ENCODE measurements at regions not wholly inside any gene's neighbourhood (a gene's known extent, or its start where the extent isn't known, plus 50 kb on each side); places are given as distances from the start of the nearest gene placed in this dataset.

GRCh38 chr21:39114871-39115575 lies 68.2 kb downstream of the PSMG1 start:
- no peak for TF ChIP-seq POLR2A (IDR thresholded peaks at IDR 0.05)
- TF ChIP-seq, protein P1, sequence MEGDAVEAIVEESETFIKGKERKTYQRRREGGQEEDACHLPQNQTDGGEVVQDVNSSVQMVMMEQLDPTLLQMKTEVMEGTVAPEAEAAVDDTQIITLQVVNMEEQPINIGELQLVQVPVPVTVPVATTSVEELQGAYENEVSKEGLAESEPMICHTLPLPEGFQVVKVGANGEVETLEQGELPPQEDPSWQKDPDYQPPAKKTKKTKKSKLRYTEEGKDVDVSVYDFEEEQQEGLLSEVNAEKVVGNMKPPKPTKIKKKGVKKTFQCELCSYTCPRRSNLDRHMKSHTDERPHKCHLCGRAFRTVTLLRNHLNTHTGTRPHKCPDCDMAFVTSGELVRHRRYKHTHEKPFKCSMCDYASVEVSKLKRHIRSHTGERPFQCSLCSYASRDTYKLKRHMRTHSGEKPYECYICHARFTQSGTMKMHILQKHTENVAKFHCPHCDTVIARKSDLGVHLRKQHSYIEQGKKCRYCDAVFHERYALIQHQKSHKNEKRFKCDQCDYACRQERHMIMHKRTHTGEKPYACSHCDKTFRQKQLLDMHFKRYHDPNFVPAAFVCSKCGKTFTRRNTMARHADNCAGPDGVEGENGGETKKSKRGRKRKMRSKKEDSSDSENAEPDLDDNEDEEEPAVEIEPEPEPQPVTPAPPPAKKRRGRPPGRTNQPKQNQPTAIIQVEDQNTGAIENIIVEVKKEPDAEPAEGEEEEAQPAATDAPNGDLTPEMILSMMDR (IDR thresholded peaks at IDR 0.05), result no peak
- DNase-seq (ENCODE audit: low spot score in 2 of 2), result peak in 1 of 2 donors; percentile 83
- WGBS, 2 donors, result 43 to 58% methylated on average over 10 to 11 of the region's 11 CpGs
- H3K4me3 ChIP-seq (ENCODE audit: low read depth, poor library complexity, severe bottlenecking), result no peak overlapping the region
- intact Hi-C loops (cut with DNase I; ENCODE audit: low total_unique reads), result no loop called here

- DNase-seq (ENCODE audit: low spot score in 2 of 2), result no peak
- WGBS, 2 donors, result 37 to 63% methylated on average over 6 of the region's 6 CpGs
- H3K4me3 ChIP-seq (ENCODE audit: low read depth, poor library complexity, severe bottlenecking), result no peak overlapping the region
- TF ChIP-seq, protein P1 (IDR thresholded peaks at IDR 0.05), result no peak
- no peak for TF ChIP-seq POLR2A (IDR thresholded peaks at IDR 0.05)
- intact Hi-C loops (cut with DNase I; ENCODE audit: low total_unique reads), result no loop called here
Measured at GRCh38 chr21:39111931-39112550, 71.2 kb downstream of the PSMG1 start.

GRCh38 chr21:39110431-39110830 lies 72.8 kb downstream of the PSMG1 start:
- H3K4me3 ChIP-seq (ENCODE audit: low read depth, poor library complexity, severe bottlenecking), result no peak overlapping the region
- DNase-seq (ENCODE audit: low spot score in 2 of 2), result no peak
- intact Hi-C loops (cut with DNase I; ENCODE audit: low total_unique reads), result no loop called here
- 68 to 77% methylated on average over 4 of the region's 4 CpGs for WGBS, 2 donors
- TF ChIP-seq POLR2A (IDR thresholded peaks at IDR 0.05), result no peak
- TF ChIP-seq, protein P1 (IDR thresholded peaks at IDR 0.05), result no peak

GRCh38 chr21:39109596-39110210 lies 73.5 kb downstream of the PSMG1 start:
- WGBS, 2 donors, result 84 to 94% methylated on average over 9 of the region's 9 CpGs
- intact Hi-C loops (cut with DNase I; ENCODE audit: low total_unique reads), result no loop called here
- DNase-seq (ENCODE audit: low spot score in 2 of 2), result peak in 1 of 2 donors; percentile 58
- TF ChIP-seq, protein P1 (IDR thresholded peaks at IDR 0.05), result no peak
- TF ChIP-seq POLR2A (IDR thresholded peaks at IDR 0.05), result no peak
- H3K4me3 ChIP-seq (ENCODE audit: low read depth, poor library complexity, severe bottlenecking), result no peak overlapping the region

DNA sequence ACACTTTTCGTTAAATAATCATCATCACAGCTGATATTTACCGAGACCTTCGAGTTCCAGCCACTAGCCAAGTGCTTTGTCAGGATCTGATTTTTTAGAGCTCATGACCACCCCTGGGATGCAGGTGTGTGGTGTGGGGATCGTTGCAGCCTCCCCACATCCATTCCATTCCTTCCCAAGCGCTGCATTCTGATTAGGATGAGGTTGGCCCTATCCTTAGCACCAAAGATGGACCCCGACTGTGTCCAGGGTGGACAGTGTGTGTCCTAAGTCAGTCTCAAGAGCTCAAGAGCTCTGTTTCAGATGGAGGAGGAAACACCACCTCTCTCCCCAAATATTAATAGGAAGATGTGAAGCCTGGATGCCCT lies 74.1 kb downstream of the PSMG1 start:
- H3K4me3 ChIP-seq (ENCODE audit: low read depth, poor library complexity, severe bottlenecking), result no peak overlapping the region
- 85 to 91% methylated on average over 6 of the region's 6 CpGs for WGBS, 2 donors
- intact Hi-C loops (cut with DNase I; ENCODE audit: low total_unique reads), result no loop called here
- peak in 1 of 2 donors; percentile 50 for DNase-seq (ENCODE audit: low spot score in 2 of 2)
- TF ChIP-seq, protein P1 (IDR thresholded peaks at IDR 0.05), result no peak
- no peak for TF ChIP-seq POLR2A (IDR thresholded peaks at IDR 0.05)

Measured in lower leg skin (tissue), 4 donors.